Activated T-cell treated with anti-CD3 and anti-CD28 coated beads for 48 hours (primary cell): ENCODE measurements at regions not wholly inside any gene's neighbourhood (a gene's known extent, or its start where the extent isn't known, plus 50 kb on each side); places are given as distances from the start of the nearest gene placed in this dataset.

Source experiments
- DNase-seq: peaks from one replicate; pipeline ENCODE4 v3.0.0-alpha.2; 2020; ENCODE audit warnings: low read depth

GRCh38 chr4:141403782-141404181 is 183.1 kb downstream of the ZNF330 start:
- no peak for DNase-seq

GRCh38 chr4:141406237-141406636 is 185.5 kb downstream of the ZNF330 start:
- DNase-seq: no peak

DNA sequence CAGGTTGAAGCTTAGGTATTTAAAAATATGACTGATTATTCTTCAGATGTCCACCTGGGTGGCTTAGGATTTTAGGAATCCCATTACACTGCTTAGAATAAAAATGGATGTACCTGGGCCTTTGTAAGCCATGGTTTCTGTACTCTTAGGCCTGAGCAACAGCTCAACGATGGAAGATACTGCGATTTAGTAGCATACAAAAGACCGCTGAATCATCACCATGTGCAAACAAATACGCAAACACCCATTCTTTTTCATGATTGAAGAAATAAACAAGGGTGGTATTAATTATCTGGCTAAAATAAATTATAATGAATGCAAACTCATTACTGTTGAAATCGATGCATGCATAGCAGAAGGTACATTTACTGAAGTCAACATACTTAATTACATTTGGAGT is 188.9 kb downstream of the ZNF330 start:
- no peak for DNase-seq

GRCh38 chr4:141410839-141411238 is 190.1 kb downstream of the ZNF330 start:
- DNase-seq: no peak

DNA sequence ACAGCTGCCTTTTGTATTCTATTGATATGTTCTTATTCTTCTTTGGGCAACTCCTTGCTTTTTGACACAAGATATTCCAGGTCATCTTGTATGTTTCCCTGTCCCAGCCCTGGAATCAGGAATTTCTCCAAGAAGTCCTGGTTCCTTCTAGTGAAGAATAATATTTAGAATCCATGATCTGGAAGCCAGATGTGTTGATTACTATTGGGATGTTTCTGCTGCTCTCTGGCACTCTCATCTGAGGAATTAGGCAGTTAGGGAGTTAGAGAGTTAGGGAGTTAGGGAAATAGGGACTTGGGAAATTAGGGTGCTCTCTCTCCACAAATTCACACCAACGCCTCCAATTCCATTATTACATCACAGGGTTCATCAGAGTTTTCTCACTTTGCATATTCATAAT is 191.2 kb downstream of the ZNF330 start:
- no peak for DNase-seq

DNA sequence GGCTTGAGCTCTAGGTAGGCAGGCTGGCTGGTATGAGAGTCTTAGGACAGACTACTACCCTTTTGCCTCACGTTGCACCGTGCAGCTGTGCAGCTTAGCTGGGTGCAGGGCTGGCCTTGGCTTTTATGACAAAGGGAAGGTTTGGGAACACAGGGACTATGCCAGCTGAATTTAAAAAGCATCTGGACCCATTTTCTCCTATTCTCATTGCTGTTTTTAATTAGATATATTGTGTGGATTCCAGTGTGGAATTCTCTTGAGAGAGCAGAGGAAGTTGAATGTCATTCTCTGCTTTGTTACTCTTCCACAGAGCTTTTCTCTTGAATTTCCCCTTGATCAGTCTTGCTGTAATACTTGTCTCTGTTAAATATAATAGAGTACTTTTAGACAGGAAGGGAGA is 192.7 kb downstream of the ZNF330 start:
- no peak for DNase-seq

DNA sequence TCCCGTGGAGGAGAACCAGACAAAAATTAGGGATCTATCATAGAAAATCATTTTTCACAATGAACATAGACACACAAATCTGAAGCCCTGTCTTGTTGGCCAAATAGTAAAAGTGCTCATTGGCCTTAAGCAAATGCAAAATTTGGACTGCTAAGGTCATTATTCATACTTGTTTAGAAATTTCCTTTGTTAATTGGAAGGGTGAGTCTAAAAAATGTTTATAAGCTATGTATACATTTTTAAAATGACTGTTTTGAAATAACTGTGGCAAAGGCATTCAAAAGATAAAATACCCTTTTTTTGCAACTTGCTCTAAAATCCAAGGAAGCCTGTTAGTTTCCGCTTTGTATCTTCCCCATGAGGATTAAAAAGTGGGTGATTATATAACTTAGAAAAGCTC is 195.0 kb downstream of the ZNF330 start:
- no peak for DNase-seq

GRCh38 chr4:141416219-141416618 is 195.5 kb downstream of the ZNF330 start:
- no peak for DNase-seq

DNA sequence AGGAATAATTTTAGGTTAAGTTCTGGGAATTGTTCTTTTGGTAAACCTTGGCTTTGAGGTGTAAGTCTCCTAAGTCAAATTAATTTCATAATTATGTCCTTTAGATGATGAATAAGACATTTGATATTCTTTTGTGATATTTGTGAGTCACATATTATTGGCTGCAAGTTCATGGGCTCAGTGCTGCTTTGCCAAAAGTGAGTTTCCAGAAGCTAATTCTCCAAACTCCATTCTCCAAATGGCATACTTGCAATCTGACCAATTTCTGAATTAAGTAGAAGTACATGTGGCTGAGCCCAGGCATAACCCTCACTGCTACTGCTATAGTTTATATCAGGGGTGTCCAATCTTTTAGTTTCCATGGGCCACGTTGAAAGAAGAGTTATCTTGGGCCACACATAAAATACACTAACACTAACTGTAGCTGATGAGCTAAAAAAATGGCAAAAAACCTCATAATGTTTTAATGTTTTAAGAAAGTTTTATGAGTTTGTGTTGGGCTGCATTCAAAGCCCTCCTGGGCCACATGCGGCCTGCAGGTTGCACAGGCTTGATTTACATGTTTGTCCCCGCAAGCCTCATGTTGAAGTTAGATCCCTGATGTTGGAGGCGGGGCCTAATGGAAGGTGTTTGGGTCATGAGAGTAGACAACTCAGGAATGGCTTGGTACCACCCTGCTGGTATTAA is 196.1 kb downstream of the ZNF330 start:
- no peak for DNase-seq

DNA sequence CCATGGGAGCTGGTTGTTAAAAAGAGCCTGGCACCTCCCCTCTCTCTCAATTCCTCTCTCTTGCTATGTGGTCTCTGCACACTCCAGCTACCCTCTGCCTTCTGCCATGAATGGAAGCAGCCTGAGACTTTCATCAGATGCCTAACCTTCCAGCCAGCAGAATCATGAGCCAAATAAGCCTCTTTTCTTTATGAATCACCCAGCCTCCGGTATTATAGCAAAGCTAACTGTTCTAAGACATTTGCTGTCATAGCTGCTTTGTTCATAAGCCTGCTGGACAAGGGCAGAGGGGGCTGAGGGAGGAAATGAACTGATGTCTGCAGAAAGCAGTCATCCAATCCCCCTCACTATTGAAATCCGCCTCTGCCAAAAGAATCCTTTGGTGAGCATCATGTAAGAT is 196.7 kb downstream of the ZNF330 start:
- no peak for DNase-seq

GRCh38 chr4:141425124-141425523 is 204.4 kb downstream of the ZNF330 start:
- no peak for DNase-seq

- DNase-seq: no peak
These were observed 207.1 kb downstream of the ZNF330 start for GRCh38 chr4:141427726-141428296.

DNA sequence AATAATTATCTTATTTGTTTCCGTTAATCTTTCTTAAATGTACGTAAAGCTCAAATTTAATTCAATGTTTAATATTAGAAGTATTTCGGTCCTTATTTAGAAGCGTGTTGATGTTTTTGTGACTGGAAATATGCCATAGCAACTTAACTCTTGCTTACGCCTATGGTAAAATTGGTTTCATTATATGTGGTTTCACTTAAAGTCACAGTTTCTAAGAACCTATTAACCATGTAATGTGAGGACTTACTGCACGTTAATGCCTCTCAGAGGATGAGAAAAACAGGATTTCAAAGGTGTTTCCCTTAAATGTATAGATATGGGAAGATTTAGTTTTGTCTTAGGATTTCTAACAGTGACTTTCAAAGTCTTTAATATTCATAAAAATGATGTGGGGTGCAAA is 206.4 kb upstream of the IL15 start:
- DNase-seq: no peak

- no peak for DNase-seq
These were observed 205.7 kb upstream of the IL15 start for GRCh38 chr4:141430686-141431085.

DNA sequence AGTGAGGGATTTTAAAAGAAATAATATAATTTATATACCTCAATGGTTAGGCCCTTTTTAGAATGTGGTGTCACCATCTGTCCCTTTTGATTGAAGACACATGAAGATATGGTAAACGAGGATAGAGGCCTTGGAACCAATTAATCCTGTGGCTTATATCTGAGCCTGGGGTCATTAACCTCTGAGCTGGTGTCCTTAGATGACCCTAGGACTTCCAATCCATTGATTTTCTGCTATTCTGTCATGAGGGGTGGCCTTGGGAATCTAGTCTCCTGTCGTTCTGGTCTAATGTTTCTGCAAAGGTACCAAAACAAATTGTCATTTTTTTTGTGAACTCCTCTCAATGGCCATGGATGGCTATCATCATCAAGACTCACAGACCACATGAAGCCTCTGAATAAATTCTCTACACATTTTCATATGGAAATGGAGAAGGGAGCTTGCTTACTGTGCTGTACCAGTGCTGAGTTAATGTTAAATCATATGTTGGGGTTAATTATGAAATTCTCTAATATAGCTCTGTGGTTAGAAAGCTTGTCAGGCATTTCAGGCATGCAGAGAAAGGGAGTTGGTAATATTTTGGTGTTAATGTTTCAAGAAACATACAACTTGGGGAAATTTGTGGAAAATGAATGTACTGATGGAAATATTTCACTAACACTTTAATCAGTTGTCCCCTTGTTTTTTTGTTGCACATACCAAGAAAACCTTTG is 204.2 kb upstream of the IL15 start:
- no peak for DNase-seq

GRCh38 chr4:141435446-141436225 is 200.7 kb upstream of the IL15 start:
- DNase-seq: no peak

DNA sequence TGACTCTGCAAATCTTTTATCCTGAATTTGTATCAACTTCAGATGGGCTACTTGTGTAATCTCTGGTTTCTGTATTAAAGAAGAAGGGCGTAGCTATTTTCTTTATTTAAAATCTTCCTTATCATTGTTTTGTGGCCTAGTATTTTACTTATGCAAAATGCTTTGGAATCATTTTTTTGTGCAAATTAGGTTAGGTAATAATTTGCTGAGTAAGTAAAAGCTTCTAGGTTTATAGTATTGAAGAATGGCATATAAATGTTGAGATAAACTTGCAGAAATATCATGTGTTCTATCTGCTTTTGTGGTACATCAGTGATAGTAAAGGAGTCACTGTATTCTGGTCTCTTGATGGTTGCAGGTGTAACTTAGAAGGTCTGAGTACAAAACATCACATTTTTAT is 197.2 kb upstream of the IL15 start:
- DNase-seq: no peak

DNA sequence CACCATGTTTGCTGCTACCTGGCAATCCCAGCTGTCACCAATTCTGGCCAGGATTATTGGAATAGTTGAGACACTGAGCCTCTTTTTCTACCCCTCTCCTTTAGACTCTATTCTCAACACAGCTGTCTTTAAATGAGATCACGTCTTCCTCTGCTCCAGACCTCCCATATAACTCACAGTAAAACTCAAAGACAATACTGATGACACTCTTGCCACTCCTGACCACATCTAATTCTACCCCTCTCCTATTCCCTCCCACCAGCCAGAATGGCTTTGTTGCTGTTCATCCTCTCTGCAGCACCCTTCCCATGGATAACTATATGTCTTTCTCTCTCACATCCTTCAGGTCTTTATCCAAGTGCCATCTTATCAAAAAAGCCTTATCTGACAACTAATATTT is 188.6 kb upstream of the IL15 start:
- no peak for DNase-seq

GRCh38 chr4:141448490-141448889 is 187.9 kb upstream of the IL15 start:
- DNase-seq: no peak

GRCh38 chr4:141449927-141450326 is 186.5 kb upstream of the IL15 start:
- DNase-seq: no peak

DNA sequence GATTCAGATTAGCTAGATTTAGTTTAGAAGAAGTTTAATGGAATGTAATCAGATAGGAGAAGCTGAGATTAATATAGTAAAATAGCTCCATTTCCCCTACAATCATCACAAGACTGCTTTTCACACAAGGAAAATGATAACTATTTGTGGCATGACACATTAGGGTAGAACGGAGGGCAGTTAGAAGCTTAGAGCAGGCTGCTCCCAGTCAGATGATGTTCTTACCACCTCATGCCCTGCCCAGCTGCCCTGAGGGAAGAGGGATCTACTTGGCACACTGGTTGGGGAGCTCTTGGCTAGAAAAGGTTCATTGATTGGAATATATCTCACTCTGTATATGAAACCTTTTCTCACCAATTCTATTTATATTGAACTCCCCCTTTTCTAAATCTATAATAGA is 180.7 kb upstream of the IL15 start:
- no peak for DNase-seq

DNA sequence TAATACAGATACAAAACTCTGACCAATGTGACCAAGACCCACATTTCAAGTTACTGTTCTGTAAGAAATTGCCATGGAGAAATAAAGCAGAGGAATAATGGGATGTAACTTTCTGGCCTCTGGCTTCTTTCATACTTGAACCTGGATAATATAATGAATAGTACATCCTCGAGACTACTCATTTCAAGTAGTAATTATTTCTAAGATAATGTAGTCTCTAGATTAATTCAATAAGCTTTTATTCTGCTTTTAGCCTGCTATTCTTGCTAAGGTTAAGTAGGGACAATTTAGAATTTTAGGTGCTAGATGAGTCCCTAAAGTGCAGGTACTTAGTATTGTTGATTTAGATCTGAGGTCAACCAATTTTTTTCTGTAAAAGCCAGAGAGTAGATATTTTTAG is 178.7 kb upstream of the IL15 start:
- no peak for DNase-seq

- DNase-seq: no peak
These were observed 177.9 kb upstream of the IL15 start for GRCh38 chr4:141458501-141458900.
